BLaER1 treated with 17β-estradiol and CSF1 and Interleukin-3, amounts not matched to agents 10 nM and 100 nM (cell line): ENCODE measurements at regions not wholly inside any gene's neighbourhood (a gene's known extent, or its start where the extent isn't known, plus 50 kb on each side); places are given as distances from the start of the nearest gene placed in this dataset.

ENCODE experiments used
- H3K27ac ChIP-seq, 11 experiments: shearing (Covaris generic); formaldehyde crosslinking; 2 replicates each; pipeline ENCODE4 v1.8.1; 2022
- H3K27me3 ChIP-seq, 11 experiments: shearing (Covaris generic); formaldehyde crosslinking; 2 replicates each; pipeline ENCODE4 v1.8.1; 2022
- H3K36me3 ChIP-seq, 11 experiments: shearing (Covaris generic); formaldehyde crosslinking; 2 replicates each; pipeline ENCODE4 v1.8.1; 2022
- H3K4me1 ChIP-seq, 10 experiments: shearing (Covaris generic); formaldehyde crosslinking; 2 replicates each; pipeline ENCODE4 v1.8.1; 2022
- H3K4me2 ChIP-seq, 11 experiments: shearing (Covaris generic); formaldehyde crosslinking; 2 replicates each; pipeline ENCODE4 v1.8.1; 2022
- H3K4me3 ChIP-seq, 10 experiments: shearing (Covaris generic); formaldehyde crosslinking; 2 replicates each; pipeline ENCODE4 v1.8.1; 2022
- H3K9ac ChIP-seq, 11 experiments: shearing (Covaris generic); formaldehyde crosslinking; 2 replicates each; pipeline ENCODE4 v1.8.1; 2022
- H3K9me3 ChIP-seq, 11 experiments: shearing (Covaris generic); formaldehyde crosslinking; replicated peaks in 1 of 11; 2 replicates each; pipeline ENCODE4 v1.8.1; 2022
- H4K20me1 ChIP-seq, 11 experiments: shearing (Covaris generic); formaldehyde crosslinking; 2 replicates each; pipeline ENCODE4 v1.8.1; 2022
- Cebpa-rat ChIP-seq, 11 experiments: shearing (Covaris generic); IDR thresholded peaks; 2 replicates each; pipeline ENCODE4 v1.8.1; 2022

DNA sequence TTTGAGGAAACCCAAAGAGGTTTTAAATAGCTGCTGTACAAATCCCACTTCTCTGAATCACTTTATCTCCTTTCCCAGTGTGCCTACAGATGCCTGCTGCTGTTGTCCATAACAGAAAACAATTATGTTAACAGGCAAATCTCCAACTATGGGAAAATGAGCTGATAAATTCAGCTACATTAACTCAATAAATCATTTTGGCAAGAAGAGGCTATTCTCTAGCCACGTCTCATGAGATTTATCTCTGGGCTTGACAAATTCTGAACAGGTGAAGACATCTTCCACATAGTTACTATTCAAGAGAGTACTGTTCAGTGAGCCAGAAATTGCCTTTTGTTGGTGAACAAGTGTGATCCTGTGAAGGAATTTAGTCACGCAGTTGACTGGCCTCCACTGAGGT lies 327.1 kb upstream of the FMN2 start:
- H3K9me3 ChIP-seq, result no peaks in the 10 kb centered on the region
- H3K36me3 ChIP-seq, result no peaks in the 10 kb centered on the region
- no peaks in the 10 kb centered on the region for H3K27me3 ChIP-seq
- H3K4me1 ChIP-seq, result no peaks in the 10 kb centered on the region
- no peak overlapping the region for H3K27ac ChIP-seq
- no peak overlapping the region for H3K4me3 ChIP-seq
- H3K4me2 ChIP-seq, result no peak overlapping the region
- H3K9ac ChIP-seq, result no peak overlapping the region
- no peak for TF ChIP-seq Cebpa-rat (IDR thresholded peaks at IDR 0.05)
- no peaks in the 10 kb centered on the region for H4K20me1 ChIP-seq

DNA sequence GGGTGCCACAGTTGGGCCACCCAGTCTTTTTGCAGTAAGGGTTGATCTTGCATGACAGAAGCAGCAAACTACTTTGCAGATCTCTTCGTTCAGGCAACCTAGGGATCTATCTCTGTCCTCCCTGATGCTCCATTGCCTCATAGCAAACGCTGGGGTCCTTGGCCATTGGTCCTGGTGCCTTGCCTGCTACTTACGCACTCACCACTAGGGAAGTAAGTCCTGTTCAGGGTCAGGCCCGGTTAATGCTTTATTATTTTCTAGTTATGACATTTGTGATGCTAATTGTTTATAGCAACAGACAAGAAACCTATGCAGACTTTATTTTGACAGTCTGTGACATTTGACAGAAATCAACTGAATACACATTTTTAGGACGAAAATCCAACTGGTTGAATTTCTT lies 326.5 kb upstream of the FMN2 start:
- Histone ChIP-seq H3K4me1 (no peaks in the 10 kb centered on the region), H3K27me3 (no peaks in the 10 kb centered on the region), H3K4me2 (no peak overlapping the region), H3K9me3 (no peaks in the 10 kb centered on the region), H3K27ac (no peak overlapping the region), H4K20me1 (no peaks in the 10 kb centered on the region), H3K4me3 (no peak overlapping the region), H3K36me3 (no peaks in the 10 kb centered on the region), H3K9ac (no peak overlapping the region)
- TF ChIP-seq Cebpa-rat (IDR thresholded peaks at IDR 0.05), result no peak

DNA sequence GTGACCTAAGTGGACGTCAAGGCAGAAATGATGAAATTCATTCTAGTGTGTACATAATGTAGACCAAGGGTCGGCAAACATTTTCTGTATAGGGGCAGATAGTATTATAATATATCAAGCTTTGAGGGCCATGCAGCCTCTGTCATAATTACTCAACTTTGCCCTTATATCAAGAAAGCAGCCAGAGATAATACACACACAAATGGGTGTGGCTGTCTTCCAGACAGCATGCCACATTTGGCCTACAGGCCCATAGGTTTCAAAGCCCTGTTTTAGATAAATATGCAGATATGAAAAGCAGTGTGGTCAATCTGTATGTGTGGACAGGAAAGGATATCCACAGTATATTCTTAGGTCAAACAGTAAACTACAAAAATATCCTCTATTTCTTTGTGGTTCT lies 320.1 kb upstream of the FMN2 start:
- Histone ChIP-seq H3K36me3 (no peaks in the 10 kb centered on the region), H3K9ac (no peak overlapping the region), H3K4me3 (no peak overlapping the region), H3K27ac (no peak overlapping the region), H3K27me3 (no peaks in the 10 kb centered on the region), H4K20me1 (no peaks in the 10 kb centered on the region), H3K9me3 (peaks cover 0 to 2% (median 0%) of the 10 kb centered on the region in 11 experiments; a peak in 2 of 22 replicates), H3K4me2 (no peak overlapping the region), H3K4me1 (no peaks in the 10 kb centered on the region)
- TF ChIP-seq Cebpa-rat (IDR thresholded peaks at IDR 0.05), result no peak

DNA sequence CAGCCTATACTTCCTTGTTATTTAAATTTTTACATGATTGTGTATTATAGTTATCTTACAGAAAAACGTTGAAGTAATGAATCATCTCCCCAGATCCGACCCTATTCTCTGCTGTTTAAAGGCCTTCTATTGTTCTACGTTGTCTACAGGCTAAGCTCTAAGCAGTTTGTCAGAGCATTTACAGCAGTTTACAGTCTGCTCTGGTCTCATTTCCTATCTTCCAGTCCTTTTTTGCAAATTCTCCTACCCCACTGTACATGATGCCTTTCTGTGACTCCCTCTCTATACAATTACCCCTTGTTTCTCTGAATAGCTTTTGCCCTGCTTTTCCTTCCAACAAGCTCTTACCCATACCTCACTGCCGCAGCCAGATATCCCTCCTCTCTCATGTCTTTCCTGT lies 319.2 kb upstream of the FMN2 start:
- H3K9ac ChIP-seq, result no peak overlapping the region
- H3K4me2 ChIP-seq, result no peak overlapping the region
- H4K20me1 ChIP-seq, result no peaks in the 10 kb centered on the region
- no peak overlapping the region for H3K4me3 ChIP-seq
- no peak for TF ChIP-seq Cebpa-rat (IDR thresholded peaks at IDR 0.05)
- H3K27me3 ChIP-seq, result no peaks in the 10 kb centered on the region
- H3K36me3 ChIP-seq, result no peaks in the 10 kb centered on the region
- peaks cover 0 to 7% (median 0%) of the 10 kb centered on the region in 11 experiments; a peak in 3 of 22 replicates for H3K9me3 ChIP-seq
- no peaks in the 10 kb centered on the region for H3K4me1 ChIP-seq
- H3K27ac ChIP-seq, result no peak overlapping the region

- Histone ChIP-seq H3K4me1 (no peaks in the 10 kb centered on the region), H4K20me1 (no peaks in the 10 kb centered on the region), H3K4me2 (no peak overlapping the region), H3K9me3 (peaks cover 0 to 7% (median 0%) of the 10 kb centered on the region in 11 experiments; a peak in 3 of 22 replicates), H3K9ac (no peak overlapping the region), H3K27me3 (no peaks in the 10 kb centered on the region), H3K36me3 (no peaks in the 10 kb centered on the region), H3K4me3 (no peak overlapping the region), H3K27ac (no peak overlapping the region)
- no peak for TF ChIP-seq Cebpa-rat (IDR thresholded peaks at IDR 0.05)
Measured at GRCh38 chr1:239775466-239775865, 316.2 kb upstream of the FMN2 start.

DNA sequence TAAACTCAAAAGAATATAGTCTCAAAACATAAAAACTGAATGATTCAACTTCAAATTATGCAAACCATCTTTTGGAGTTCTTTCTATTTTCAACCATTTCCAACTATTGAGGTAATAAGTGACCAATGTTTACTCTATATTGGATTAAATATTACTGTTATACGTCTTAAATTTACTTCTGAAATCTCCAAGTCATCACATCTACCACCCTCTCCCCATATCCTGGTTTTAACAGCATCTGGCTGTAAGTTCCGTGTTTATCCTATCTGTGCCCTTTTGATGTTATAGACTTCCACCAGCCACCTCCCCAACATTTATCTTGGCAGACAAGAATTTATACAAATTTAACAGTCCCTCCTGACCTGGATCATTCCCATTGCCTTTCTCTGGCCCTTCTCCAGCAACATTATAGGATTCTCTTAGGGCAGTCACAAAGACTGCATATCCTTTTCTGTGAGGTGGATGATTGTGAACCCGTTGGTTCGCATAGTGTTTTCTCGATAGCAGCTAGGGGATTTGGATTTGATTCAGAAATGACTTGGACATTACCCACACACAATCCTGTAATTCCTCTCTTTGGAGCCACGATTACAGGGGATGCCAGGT lies 313.4 kb upstream of the FMN2 start:
- no peak overlapping the region for H3K4me3 ChIP-seq
- no peaks in the 10 kb centered on the region for H3K4me1 ChIP-seq
- H3K9me3 ChIP-seq, result peaks cover 0 to 7% (median 0%) of the 10 kb centered on the region in 11 experiments; a peak in 3 of 22 replicates
- H4K20me1 ChIP-seq, result no peaks in the 10 kb centered on the region
- H3K27me3 ChIP-seq, result no peaks in the 10 kb centered on the region
- no peak overlapping the region for H3K9ac ChIP-seq
- H3K4me2 ChIP-seq, result no peak overlapping the region
- H3K27ac ChIP-seq, result no peak overlapping the region
- TF ChIP-seq Cebpa-rat (IDR thresholded peaks at IDR 0.05), result no peak
- no peaks in the 10 kb centered on the region for H3K36me3 ChIP-seq

DNA sequence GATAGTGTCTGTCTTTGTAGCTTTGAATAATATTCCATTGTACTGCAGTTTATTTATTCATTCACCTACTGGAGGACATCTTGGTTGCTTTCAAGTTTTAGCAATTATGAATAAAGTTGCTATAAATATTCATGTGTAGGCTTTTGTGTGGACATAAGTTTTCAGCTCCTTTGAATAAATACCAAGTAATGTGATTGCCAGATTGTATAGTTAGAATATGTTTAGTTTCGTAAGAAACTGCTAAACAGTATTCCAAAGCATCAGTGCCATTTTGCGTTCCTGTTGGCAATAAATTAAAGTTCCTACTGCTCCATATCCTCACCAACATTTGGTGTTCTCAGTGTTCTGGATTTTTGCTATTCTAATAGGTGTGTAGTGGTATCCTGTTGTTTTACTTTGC lies 311.7 kb upstream of the FMN2 start:
- no peaks in the 10 kb centered on the region for H3K36me3 ChIP-seq
- H3K4me2 ChIP-seq, result no peak overlapping the region
- H3K9ac ChIP-seq, result no peak overlapping the region
- peaks cover 0 to 7% (median 0%) of the 10 kb centered on the region in 11 experiments; a peak in 3 of 22 replicates for H3K9me3 ChIP-seq
- H3K4me1 ChIP-seq, result no peaks in the 10 kb centered on the region
- H3K27ac ChIP-seq, result no peak overlapping the region
- TF ChIP-seq Cebpa-rat (IDR thresholded peaks at IDR 0.05), result no peak
- no peaks in the 10 kb centered on the region for H4K20me1 ChIP-seq
- no peak overlapping the region for H3K4me3 ChIP-seq
- no peaks in the 10 kb centered on the region for H3K27me3 ChIP-seq

- no peak for TF ChIP-seq Cebpa-rat (IDR thresholded peaks at IDR 0.05)
- no peak overlapping the region for H3K9ac ChIP-seq
- no peaks in the 10 kb centered on the region for H3K27me3 ChIP-seq
- H3K4me1 ChIP-seq, result no peaks in the 10 kb centered on the region
- H4K20me1 ChIP-seq, result no peaks in the 10 kb centered on the region
- no peaks in the 10 kb centered on the region for H3K9me3 ChIP-seq
- H3K4me3 ChIP-seq, result no peak overlapping the region
- H3K27ac ChIP-seq, result no peak overlapping the region
- H3K4me2 ChIP-seq, result no peak overlapping the region
- H3K36me3 ChIP-seq, result no peaks in the 10 kb centered on the region
Measured at GRCh38 chr1:239784896-239785295, 306.8 kb upstream of the FMN2 start.

- Histone ChIP-seq H3K4me2 (no peak overlapping the region), H3K9ac (no peak overlapping the region), H3K27me3 (no peaks in the 10 kb centered on the region), H3K9me3 (0 out of 22 replicates have a peak, but pooled peaks cover 0 to 3% (median 0%) of the 10 kb centered on the region in 11 experiments), H3K36me3 (no peaks in the 10 kb centered on the region), H4K20me1 (no peaks in the 10 kb centered on the region), H3K4me1 (no peaks in the 10 kb centered on the region), H3K4me3 (no peak overlapping the region), H3K27ac (no peak overlapping the region)
- no peak for TF ChIP-seq Cebpa-rat (IDR thresholded peaks at IDR 0.05)
Measured at GRCh38 chr1:239785576-239785975, 306.1 kb upstream of the FMN2 start.

DNA sequence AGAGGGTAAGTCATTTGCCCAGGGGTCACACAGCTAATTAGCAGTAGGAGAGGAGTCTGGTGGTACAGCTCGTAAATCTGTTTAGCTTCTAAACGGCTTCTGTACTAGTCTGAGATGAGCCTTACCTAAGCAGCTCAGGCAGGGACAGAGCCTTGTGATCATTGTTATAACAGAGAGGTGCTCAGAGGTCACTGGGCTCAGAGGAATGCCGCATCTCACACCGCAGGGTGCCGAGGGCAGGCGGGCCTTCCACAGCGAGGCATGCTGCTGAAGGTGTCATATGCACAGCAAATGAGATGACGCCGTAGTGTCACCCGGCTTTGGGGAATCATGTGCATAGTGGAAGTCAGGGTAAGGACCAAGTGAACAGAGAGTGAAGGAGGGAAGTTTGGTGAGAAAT lies 305.2 kb upstream of the FMN2 start:
- no peak for TF ChIP-seq Cebpa-rat (IDR thresholded peaks at IDR 0.05)
- H3K27ac ChIP-seq, result no peak overlapping the region

More for the DNA sequence above, 305.2 kb upstream of the FMN2 start:
- Histone ChIP-seq H3K36me3 (no peaks in the 10 kb centered on the region), H3K27me3 (no peaks in the 10 kb centered on the region), H3K4me2 (no peak overlapping the region), H3K4me1 (no peaks in the 10 kb centered on the region), H3K9me3 (0 out of 22 replicates have a peak, but pooled peaks cover 0 to 3% (median 0%) of the 10 kb centered on the region in 11 experiments), H3K4me3 (no peak overlapping the region), H4K20me1 (no peaks in the 10 kb centered on the region), H3K9ac (no peak overlapping the region)
